ENCODE measurements at regions not wholly inside any gene's neighbourhood (a gene's known extent, or its start where the extent isn't known, plus 50 kb on each side); places are given as distances from the start of the nearest gene placed in this dataset.

DNA sequence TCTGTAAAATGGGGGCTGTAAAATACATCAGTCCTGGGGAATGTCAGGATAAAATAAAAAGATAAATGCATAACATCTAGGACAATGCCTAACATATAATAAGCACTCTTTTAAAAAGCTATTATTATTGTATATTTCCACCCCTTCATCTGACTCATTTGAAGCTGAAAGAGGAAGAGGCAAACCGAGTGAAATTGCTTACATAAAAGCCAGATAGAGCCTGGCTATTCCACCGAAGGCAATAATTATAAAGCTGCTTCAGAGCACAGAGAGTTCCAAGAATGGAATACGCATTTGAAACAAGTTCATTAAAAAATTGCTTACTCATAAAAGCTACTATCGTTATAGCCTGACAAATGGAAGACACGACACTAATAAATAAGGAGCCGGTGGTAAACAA, 186.1 kb upstream of the CAMK1G start:
- no peak for DNase-seq

DNA sequence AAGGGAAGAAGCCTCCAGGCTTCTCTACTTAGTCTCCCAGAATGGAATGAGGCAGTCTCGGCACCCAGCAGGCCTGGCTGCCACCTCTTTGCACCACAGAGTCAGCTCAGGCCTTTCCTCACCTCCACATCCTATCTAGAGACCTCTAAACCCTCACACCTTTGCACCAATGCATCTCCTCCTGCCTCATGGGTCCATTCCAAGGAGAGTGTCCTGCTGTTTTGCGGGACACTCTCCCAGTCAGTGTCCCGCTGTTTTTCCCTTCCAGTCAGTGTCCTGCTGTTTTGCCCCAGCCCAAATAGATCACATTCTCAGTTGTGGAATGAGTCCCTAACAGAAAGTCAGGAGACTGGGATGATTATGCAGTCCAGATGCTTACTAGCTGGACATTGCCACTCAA, 185.6 kb upstream of the CAMK1G start:
- DNase-seq, result no peak

DNA sequence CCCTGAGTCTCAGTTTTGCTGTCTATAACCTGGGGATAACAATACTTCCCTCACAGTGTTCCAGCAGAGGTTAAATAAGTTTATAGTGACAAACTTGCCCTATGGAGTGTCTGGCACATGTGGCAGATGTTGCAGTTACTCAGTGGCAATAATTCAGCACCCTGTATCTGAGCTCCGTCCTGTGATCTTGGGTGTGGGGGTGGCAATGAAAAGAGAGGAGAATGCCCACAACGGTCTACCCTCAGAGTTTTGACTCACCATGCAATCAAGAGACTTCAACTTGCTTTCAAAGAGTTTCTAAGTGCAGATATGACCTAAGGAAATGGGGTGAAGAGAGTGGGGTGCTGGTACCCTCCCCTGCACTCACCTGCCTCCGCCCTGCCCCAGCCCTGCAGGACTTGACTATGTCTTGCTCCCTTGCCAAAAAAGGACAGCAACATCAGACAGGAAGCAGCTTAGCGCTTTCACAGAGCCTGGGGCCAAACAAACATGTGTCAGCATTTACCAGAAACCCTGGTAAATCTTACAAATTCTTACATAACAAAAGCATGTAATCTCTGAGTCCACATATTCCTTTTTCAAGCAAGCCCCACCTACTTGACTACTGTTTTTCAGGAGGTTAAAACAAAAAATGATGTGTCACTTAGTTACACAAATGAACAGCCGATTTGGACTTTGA, 185.1 kb upstream of the CAMK1G start:
- no peak for DNase-seq

GRCh38 chr1:209399800-209400199, 183.7 kb upstream of the CAMK1G start:
- DNase-seq, result no peak

- no peak for DNase-seq
Measured at GRCh38 chr1:209400351-209401220, 182.9 kb upstream of the CAMK1G start.

- DNase-seq, result no peak
Measured at GRCh38 chr1:209402697-209403096, 180.8 kb upstream of the CAMK1G start.

GRCh38 chr1:209403921-209404320, 179.6 kb upstream of the CAMK1G start:
- DNase-seq, result no peak

GRCh38 chr1:209404577-209404976, 178.9 kb upstream of the CAMK1G start:
- no peak for DNase-seq

DNA sequence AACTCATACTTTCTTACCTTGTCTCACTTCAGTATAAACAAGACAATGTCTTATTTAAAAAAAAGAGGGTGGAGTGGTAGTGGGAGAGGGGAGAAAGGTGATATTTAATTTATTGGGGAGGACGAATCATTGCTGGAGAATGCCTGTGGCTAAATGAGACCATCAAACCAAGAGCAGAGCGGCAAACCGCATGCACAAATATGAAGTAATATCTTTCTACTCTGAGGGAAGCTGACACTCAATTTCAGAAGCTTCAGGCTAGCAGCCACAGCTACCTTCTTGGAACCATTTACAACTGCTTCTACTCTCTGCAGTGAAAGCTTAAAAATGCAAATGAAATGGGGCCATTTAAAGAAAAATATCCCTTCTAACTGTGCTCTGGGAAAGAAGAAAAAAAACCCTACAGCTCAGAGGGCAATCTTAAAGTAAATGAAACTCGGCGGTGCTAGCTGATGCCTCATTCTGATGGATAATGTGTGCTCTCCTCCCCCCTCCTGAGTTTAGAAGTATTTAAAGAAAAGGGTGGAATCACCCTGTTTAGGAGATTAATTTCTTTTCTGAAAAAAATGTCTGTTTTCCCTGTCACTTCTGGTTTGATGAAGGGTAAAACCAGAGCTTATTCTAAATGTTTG, 178.2 kb upstream of the CAMK1G start:
- DNase-seq, result no peak

DNA sequence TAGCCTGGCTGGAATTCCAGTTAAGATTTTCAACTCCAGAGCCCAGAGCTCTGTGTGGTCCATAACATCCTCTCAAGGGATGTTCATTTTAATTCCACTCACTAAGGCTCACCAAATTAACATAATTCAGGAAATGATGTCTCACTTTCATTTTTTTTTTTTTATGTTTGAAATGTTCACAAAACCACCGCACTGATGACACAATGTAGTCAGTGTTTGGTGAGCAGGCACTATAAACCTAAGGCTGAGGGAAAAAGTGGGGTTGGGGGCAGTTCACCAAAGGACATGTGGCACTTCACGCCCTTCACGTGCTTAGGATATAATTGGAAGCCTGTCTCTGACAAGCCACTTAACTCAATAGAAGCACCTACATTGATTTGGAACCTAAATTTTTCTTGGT, 177.3 kb upstream of the CAMK1G start:
- DNase-seq, result no peak

GRCh38 chr1:209406595-209406994, 176.9 kb upstream of the CAMK1G start:
- DNase-seq, result no peak

DNA sequence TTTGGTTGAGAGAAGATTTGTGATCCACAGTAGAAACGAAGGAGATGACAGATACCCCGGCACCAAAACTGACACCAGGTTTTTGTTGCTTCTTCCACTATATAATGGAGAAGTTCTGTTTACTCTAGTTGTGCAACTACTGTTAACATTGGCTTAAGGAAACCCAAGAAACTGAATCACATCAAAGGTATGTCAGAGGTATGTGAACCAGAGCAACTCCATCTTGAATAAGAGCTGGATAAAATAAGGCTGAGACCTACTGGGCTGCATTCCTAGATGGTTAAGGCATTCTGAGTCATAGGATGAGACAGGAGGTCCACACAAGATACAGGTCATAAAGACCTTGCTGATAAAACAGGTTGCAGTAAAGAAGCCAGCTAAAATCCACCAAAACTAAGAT, 173.7 kb upstream of the CAMK1G start:
- no peak for DNase-seq

- no peak for DNase-seq
Measured at GRCh38 chr1:209411491-209411929, 172.0 kb upstream of the CAMK1G start.

GRCh38 chr1:209412036-209412435, 171.5 kb upstream of the CAMK1G start:
- DNase-seq, result no peak

DNA sequence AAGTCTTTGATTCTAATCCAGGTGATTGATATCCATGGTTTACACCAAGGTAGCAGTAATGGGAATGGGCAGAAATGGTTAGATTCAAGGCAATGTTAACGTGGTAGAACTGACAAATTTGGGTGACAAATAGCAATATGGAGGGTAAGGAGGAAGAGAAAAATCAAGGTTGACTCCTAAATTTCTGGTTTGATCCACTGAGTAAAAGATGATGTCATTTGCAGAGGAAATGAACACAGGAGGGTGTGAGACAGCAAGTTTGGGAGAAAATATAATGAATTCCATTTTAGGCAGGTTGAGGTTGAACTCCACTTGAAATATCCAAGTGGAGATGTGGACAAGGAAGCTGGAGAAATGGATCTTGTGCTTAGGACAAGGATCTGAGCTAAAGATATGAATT, 170.9 kb upstream of the CAMK1G start:
- DNase-seq, result no peak

GRCh38 chr1:209413062-209413461, 170.5 kb upstream of the CAMK1G start:
- DNase-seq, result no peak

- no peak for DNase-seq
Measured at GRCh38 chr1:209414803-209415329, 168.6 kb upstream of the CAMK1G start.

- DNase-seq, result no peak
Measured at GRCh38 chr1:209416039-209416438, 167.5 kb upstream of the CAMK1G start.

GRCh38 chr1:209416716-209417115, 166.8 kb upstream of the CAMK1G start:
- no peak for DNase-seq

DNA sequence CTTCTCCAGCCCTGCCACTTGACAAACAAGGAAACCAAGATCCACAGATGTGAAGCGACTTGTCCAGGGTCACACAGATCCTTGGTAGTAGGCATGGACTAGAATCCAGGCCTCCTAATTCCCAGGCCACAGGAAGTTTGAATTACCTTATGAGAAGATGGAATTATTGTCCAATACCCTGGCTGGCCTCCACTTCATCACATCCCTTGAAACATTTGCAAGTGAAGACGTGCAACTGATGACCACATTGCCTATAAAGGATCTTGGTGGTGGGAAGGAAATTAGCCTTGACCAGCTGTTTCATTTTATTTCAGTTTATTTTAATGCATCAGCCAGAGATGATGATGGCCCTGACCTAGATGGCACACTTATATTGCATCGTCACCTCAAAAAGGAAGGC, 165.8 kb upstream of the CAMK1G start:
- DNase-seq, result no peak

GRCh38 chr1:209420276-209420675, 163.2 kb upstream of the CAMK1G start:
- no peak for DNase-seq

GRCh38 chr1:209421186-209421585, 162.3 kb upstream of the CAMK1G start:
- no peak for DNase-seq

GRCh38 chr1:209421978-209422680, 161.4 kb upstream of the CAMK1G start:
- DNase-seq, result no peak
